ENCODE measurements at regions not wholly inside any gene's neighbourhood (a gene's known extent, or its start where the extent isn't known, plus 50 kb on each side); places are given as distances from the start of the nearest gene placed in this dataset.

- no peak for DNase-seq (ENCODE audit: low read depth)
- no peak overlapping the region for H3K4me3 ChIP-seq (ENCODE audit: low read depth, low read length)
- no peak for TF ChIP-seq CTCF (IDR thresholded peaks at IDR 0.05; ENCODE audit: insufficient read depth, low read length)
These were observed 163.1 kb downstream of the FAXC start for GRCh38 chr6:99186417-99186816.

DNA sequence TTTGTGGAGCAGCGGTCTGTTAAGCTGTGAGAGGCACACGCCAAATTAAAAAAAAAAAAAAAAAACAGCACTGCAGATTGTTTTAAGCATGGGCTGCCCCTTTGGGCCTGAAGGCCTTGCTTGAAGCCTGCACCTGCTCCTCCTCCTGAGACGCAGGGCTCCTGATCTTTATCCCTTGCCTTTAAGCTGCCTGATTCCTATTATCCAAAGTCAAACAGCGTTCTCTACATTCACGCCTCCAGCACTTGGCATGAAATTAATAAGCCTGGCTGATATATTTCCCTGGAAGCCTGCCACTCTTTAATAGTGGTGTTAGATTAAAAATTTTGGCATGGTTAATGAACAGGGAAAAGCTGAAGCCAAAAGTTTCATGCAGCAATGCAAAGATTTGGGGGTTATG is 163.9 kb downstream of the FAXC start:
- TF ChIP-seq CTCF (IDR thresholded peaks at IDR 0.05; ENCODE audit: insufficient read depth, low read length): no peak
- no peak for DNase-seq (ENCODE audit: low read depth)
- H3K4me3 ChIP-seq (ENCODE audit: low read depth, low read length): no peak overlapping the region

GRCh38 chr6:99184696-99185095 is 164.8 kb downstream of the FAXC start:
- no peak for TF ChIP-seq CTCF (IDR thresholded peaks at IDR 0.05; ENCODE audit: insufficient read depth, low read length)

DNA sequence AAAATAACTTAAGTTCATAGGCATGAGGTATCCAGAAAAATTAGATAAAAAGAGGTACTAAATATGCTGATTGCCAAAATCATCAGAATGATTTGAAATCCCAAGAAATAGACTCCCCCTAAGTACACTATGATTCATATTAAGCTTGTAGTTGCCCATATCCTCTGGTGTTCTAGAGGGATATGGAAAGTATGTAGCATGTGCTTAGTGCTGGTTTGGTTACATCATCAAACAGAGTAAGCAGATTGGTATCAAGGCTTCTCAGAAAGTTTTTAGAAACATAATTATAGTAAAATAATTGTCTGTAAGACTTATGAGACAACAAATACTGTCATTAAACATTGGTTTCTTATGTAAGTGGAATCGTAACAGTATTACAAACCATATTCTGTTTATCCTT is 166.4 kb downstream of the FAXC start:
- no peak for TF ChIP-seq CTCF (IDR thresholded peaks at IDR 0.05; ENCODE audit: insufficient read depth, low read length)
- no peak overlapping the region for H3K4me3 ChIP-seq (ENCODE audit: low read depth, low read length)
- no peak for DNase-seq (ENCODE audit: low read depth)

More at GRCh38 chr6:99184696-99185095, 164.8 kb downstream of the FAXC start:
- no peak overlapping the region for H3K4me3 ChIP-seq (ENCODE audit: low read depth, low read length)
- no peak for DNase-seq (ENCODE audit: low read depth)

DNA sequence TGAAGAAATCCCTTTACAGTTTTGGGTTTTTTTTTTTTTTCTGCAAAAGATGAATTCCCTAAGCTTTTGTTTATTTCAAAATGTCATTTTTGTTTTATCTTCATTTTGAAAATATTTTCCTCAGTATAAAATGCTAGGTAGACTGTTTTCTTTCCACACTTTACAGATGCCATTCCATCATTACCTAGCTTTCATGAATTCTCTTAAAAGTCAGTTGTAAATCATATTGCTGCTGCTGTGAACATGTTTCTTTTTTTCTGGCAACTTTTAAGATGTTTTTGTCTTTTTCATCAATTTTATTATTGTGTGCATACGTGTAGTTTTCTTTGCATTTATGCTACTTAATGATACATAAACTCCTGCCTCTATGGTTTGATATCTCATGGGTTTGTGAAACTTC is 168.3 kb downstream of the FAXC start:
- DNase-seq (ENCODE audit: low read depth): no peak
- no peak for TF ChIP-seq CTCF (IDR thresholded peaks at IDR 0.05; ENCODE audit: insufficient read depth, low read length)
- no peak overlapping the region for H3K4me3 ChIP-seq (ENCODE audit: low read depth, low read length)

- TF ChIP-seq CTCF (IDR thresholded peaks at IDR 0.05; ENCODE audit: insufficient read depth, low read length): no peak
- no peak overlapping the region for H3K4me3 ChIP-seq (ENCODE audit: low read depth, low read length)
- no peak for DNase-seq (ENCODE audit: low read depth)
These were observed 171.3 kb downstream of the FAXC start for GRCh38 chr6:99178168-99178567.

GRCh38 chr6:99177736-99178135 is 171.7 kb downstream of the FAXC start:
- TF ChIP-seq CTCF (IDR thresholded peaks at IDR 0.05; ENCODE audit: insufficient read depth, low read length): no peak
- no peak for DNase-seq (ENCODE audit: low read depth)
- H3K4me3 ChIP-seq (ENCODE audit: low read depth, low read length): no peak overlapping the region
